ENCODE measurements at regions not wholly inside any gene's neighbourhood (a gene's known extent, or its start where the extent isn't known, plus 50 kb on each side); places are given as distances from the start of the nearest gene placed in this dataset.

GRCh38 chr5:44011518-44011917 is 377.7 kb downstream of the FGF10 start:
- TF ChIP-seq EZH2phosphoT487 (conservative IDR thresholded peaks at IDR 0.05; ENCODE audit: low read length) (no peak), CTCF (IDR thresholded peaks at IDR 0.05; ENCODE audit: insufficient read depth, low read length, poor library complexity, severe bottlenecking) (no peak)

Data from SU-DHL-6 (cell line).